ENCODE measurements at regions not wholly inside any gene's neighbourhood (a gene's known extent, or its start where the extent isn't known, plus 50 kb on each side); places are given as distances from the start of the nearest gene placed in this dataset.

DNA sequence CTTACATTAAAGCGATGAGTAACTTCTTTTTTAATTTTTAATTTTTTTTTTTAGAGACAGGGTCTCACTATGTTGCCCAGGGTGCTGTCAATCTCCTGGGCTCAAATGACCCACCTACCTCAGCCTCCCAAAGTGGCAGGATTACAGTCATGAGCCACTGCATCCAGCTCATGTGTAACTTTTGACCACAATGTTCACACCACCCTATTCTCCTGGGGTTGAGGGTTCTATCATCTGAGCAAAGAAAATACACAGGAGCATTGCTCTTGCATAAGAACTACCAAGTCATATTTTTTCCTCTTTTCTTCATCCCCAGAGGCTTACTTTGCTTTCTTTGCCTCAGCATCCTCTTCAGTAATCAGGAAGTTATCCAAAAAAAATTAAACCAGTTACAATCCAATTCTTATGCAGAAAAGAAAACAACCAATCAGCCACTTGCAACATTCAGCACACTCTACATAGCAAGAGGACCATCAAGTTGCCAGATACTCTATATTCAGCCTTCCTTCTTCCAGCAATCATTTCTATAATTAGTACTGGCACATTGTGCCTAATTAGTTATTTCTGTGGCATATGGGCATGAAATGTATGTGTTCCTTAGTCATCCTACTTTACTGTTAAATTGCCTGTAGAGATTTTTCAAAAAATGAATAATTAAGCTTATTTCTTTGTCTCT, 345.6 kb downstream of the AKAIN1 start:
- DNase-seq = no peak

DNA sequence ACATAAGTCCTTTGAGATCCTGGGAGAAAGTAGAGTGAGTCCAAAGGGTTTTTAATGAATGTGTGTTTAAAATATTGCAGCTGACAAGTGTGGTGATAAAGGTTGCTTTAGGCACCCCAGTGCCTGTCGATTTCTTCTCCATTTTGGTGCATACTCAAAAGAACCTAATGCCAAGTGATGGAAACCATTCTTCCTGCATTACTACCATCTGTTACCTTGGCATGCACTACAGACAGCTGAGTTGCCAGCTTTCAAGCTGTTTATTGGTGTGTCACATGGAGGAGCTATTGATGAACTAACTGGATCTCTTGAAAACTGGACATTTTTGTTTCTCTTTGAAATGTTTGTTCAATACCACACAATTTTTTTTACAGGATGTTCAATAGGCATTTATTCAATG, 350.0 kb downstream of the AKAIN1 start:
- DNase-seq = no peak

DNA sequence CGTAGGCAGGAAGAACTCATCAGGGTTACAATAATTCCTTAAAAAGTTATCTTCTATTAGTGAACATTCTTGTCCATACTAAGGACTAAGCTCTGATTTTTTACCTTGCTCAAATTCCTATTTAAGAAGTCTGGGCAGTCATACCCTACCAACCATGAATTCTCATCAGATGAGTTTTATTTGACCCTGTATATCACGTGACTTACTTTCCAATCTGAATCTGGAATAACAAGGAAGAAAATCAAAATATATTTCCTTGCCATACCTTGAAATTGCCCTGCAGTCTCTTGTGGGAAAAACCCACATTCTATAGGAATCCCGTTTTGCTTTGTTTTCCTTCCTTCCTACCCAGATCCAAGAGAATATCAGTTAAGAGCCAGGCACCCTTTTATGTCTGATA, 352.7 kb downstream of the AKAIN1 start:
- no peak for DNase-seq

DNA sequence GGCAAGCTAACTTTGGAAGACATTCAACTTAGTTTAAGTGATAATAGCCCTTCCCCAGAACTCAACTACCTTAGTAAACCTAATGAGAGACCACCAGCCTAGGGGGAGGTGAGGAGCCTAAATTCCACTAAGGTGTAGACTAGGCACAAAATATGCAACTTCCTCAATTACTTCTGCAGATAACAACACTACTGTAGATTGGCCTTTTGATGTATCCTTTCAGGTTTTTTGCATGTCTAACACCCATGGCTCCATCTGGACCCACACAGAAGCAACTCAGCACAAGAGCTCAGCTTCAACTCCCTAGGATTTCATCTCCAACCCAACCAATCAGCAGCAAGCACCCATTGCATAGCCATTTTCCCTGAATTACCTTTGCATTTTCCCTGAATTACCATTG, 353.3 kb downstream of the AKAIN1 start:
- DNase-seq = no peak

DNA sequence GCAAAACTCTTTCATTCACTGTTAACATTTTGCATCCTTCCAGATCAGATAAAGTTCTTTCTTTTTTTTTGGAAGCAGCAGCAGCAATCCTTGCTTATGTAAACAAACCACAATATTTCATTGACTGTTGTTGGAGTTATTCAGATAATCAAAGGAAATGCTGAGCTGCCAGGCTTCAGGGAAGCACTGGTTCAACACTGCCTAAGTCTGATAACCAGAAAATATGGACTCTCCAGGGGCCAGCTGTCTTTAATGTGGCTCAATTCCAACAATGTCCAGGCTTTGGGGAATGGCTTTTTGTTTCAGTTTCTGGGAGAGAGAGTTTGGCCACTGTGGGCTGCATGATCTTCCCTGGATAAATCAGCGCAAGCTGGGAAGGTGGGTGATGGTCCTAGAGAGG, 354.3 kb downstream of the AKAIN1 start:
- no peak for DNase-seq

DNA sequence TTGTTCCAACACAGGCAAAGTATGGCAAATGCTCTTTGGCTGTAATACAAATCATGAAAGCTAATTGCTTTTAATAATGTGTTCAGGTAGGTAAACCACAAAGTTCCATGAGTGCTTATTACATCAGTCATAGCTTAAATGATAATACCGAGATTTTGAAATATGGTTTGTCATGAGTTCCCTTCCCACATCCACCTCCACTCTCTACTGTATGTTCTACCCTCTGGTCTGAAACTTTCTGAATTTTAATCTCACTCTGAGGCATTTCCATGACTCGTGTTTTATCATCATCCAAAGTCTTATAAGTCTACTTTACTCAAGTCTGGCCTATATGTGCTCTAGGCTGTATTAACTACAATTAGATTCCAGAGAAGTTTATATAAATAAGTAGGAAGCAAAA, 354.8 kb downstream of the AKAIN1 start:
- DNase-seq = no peak

DNA sequence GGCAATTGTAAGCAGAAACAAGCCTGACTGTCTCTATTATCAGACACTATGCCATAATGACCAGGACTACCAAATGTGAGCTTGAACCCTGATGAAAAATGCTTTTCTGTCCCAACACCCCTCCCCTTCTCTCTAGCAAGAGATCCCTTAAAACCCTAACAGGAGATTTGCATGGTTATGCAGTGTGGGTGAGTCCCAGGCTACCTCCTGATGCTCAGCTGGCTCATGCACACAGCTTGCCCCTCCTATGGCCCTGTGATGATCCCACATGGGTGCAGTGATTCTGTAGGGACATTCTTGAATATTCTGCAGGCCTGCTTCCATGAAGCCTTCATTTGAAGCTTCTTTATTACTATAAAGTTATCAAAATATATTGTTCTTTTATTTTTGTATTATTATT, 357.4 kb downstream of the AKAIN1 start:
- no peak for DNase-seq

DNA sequence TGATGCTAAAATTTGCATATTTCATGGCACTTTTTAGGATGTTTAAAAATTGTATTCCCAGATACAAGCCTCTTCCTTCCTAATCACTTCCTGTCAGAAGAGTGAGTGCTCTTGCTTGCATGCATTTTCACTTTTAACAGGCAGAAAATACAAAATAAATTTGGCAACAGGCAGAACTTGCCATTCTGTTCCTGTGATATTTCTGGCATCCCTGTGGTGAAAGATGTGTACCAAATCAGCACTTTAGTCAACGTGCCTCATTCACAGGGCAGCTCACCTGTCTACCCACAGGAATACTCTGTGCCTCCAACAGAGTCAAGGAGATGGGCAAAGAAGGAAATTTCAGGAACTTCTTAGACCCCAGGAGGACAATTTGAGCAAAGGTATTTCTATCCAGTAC, 360.9 kb downstream of the AKAIN1 start:
- DNase-seq = no peak

DNA sequence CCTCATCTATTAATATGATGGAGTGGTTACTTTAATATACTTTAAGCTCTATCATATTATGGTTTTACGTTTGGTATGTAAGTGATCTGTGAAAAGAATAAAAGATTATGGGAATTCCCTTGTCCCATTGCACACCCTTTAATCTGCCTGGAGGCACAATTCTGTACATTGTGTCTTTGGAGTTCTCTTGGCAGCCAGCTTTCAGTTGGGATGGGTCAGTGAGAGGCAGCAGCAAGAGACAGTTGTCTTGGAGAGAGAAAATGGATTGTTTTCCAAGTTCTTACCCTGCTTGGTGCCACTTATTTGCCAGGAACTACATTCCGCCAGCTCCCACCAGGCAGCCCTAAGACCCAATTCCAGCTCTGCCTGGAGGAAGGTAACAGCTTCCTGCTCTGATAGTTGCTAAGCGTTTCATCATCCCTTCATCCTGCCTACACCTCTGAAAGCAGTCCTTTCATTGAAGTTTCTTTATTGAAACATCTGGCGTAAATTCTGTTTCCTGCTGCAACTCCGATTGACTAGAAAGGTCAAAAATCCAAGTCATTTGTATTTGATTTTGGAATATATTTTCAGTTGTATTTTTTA, 365.2 kb downstream of the AKAIN1 start:
- DNase-seq = no peak

DNA sequence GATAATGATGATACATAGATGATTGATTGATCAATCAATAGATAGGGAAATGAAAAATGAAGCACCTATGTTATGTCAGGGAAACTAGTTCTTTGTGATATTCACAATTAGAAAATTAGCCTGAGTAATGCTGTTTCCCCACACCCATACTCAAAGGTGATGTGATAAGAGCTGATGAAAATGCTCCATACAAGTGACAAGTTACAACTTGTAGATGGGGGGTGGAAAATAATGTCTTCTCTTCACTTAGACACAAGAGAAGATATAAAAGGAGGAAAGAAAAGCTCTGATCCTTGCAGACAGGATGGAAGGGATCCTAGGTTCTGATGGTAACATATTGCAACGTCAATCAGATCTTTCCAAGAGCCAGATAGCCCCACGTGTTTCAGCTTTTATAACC, 365.9 kb downstream of the AKAIN1 start:
- DNase-seq = no peak

DNA sequence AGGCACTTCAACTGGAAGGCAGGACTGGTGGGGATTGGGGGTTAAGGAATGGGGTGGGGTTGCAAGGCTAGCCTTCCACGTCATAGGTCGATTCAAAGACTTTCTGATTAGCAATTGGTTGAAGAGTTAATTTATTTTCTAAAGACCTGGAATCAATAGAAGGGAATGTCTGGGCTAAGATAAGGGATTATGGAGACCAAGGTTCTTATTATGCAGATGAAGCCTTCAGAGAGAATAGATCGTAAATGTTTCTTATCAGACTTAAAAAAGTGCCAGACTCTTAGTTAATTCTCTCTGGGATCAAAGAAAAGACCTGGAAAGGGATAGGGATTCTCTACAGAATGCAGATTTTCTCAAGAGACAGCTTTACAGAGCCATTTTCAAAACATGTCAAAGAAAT, 368.0 kb upstream of the DLGAP1 start:
- no peak for DNase-seq

DNA sequence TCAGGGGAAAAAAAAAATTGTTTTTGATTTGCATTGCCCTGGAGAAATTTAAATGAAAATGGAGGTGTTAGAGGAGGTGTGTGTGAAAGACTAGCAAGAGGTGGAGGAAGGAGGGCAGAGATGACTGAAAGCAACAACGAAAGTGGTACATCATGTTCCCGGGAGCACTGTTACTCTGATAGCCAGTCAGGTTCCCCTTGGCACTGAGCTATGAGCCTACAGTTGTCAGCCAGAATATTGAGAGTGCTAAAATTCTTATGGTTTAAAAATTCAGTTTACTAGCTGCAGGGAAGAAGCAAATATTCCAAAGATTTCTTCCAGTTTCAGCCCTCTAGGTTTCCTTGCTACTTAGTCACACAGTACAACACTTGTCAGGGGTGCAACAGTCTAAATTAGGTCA, 366.7 kb upstream of the DLGAP1 start:
- no peak for DNase-seq

DNA sequence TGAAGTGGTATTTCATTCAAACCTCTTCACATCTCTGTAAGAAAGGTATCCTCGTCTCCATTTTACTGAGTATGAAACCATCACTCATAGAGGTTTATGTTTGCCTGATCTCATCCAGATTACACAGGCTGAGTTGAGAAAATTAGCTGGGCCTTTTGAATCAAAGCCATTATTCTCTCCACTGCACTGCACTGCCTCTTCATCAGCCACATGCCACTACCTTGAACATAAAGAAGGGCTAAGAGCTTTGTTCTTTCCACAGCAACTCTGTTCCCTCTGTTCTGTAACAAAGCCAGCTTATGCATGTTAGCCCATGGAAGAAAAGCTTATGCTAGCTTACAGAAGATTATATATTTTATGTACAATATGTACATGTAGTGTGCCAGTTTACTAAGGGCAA, 362.6 kb upstream of the DLGAP1 start:
- DNase-seq = no peak

DNA sequence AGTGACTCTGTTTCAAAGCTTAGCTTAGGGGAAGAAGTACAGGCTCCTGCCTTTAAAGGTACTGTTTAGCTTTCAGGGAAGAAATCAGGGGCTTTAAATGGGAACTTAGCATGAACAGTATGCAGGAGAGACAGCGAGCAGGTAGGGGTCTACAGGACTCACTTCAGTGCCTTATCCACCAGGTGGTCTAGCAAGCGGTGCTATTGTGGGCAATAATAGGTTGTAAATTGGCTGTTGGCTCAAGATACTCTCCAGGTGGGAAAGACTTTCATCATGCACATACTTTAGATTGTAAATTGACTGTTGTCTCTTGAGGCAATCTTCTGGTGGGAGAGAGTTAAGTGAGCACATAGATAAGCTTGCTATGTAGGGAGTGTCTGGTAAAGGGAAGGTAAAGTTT, 358.6 kb upstream of the DLGAP1 start:
- DNase-seq = no peak

DNA sequence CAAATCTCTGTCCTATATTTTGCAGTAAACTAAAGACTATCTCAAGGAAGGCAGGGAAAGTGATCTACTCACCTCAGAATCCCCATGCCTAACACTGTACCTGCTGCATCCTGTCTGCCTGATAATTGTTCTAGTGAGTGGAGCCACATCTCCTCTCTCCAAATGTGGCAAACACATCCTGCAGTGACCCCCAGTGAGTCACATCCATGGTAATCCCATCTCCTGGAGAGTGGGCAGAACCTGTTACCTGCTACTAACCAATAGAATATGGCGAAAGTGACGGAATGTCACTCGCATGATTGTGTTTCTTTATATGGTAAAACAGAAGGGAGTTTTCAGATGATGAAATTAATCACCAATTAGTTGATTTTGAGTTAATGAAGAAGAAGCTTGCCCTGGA, 353.8 kb upstream of the DLGAP1 start:
- DNase-seq = no peak

DNA sequence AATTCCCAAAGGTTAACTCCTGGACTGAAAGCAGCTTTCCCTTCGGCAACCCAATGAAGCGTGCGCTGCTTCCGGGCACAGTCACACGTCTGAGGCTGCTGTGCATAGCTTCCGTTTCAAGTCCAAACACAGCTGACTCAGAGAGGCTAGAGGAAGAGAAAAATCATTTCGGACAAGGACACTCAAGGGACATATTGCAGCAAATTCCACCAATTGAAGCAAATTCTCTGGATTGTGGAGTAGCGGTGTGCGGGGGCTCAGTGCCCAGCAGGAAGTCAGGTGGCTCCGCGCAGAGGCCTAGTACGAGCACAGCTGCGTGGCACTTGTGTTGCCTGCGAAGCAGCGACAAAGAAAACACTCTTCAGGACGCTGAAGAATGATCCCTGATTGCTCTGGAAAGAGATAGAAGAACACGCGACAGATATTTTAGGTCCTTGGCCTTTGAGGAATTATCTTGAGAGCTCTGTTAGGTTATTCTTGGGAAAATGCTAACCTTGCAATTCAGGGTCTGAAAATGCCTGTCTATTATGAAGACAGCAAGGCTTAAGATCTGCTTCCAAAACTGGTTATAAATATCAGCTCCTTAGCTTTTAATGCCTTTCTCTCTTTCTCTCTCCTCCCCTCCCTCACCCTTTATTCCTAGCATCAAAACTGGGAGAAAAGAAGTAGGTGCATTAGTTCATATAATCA, 352.6 kb upstream of the DLGAP1 start:
- DNase-seq = peak; percentile 31

DNA sequence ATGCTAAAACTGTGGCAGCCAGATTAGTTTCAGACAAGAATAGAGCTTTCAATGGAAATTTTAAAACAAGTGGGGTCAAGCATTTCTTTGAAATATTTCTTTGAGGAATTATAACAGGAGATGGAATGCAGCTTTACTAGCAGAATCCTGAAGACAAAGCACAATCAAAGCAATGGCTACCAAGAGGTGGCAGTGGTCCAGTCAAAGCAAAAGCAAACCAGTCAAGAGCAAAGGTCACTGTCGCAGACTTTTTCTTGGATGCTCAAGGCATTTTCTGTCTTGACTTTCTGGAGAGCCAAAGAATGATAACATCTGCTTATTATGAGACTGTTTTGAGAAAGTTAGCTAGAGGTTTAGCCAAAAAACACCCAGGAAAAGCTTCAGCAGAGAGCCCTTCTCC, 351.2 kb upstream of the DLGAP1 start:
- no peak for DNase-seq

DNA sequence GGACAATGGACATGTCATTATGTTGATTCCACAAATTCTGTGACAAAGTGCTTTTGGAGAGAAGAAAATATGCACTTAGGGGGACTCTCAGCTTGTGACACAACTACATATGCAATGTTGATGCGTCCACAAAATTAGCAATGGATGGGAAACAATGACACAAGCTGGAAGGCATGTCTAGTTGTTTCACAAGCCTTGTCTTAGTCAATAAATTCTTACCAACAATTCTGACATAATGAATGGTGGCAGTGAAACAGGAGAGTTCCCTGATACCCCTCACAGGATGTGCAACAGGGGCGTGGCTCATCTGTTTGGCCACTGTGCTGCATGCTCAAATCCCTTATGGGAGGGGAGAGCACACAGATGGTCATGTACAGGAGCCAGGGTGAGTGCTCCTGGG, 347.2 kb upstream of the DLGAP1 start:
- no peak for DNase-seq

DNA sequence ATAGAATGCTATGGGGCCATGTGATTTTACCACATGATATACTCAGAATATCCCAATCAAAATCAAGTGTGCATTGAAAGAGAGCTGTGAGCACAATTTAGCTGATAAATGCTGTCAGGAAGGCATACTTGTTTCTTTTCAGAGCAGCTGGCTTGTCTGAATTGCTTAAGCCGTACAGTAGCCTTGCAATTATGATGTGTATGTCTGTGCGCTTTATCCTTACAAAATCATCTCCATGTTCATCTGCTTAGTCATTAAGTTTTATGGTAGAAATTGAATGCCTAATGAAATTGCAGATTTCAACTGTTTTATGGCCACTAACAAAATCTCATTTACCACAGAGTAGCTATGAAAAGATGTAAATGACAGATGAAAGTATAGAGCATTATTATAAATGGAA, 346.0 kb upstream of the DLGAP1 start:
- no peak for DNase-seq

DNA sequence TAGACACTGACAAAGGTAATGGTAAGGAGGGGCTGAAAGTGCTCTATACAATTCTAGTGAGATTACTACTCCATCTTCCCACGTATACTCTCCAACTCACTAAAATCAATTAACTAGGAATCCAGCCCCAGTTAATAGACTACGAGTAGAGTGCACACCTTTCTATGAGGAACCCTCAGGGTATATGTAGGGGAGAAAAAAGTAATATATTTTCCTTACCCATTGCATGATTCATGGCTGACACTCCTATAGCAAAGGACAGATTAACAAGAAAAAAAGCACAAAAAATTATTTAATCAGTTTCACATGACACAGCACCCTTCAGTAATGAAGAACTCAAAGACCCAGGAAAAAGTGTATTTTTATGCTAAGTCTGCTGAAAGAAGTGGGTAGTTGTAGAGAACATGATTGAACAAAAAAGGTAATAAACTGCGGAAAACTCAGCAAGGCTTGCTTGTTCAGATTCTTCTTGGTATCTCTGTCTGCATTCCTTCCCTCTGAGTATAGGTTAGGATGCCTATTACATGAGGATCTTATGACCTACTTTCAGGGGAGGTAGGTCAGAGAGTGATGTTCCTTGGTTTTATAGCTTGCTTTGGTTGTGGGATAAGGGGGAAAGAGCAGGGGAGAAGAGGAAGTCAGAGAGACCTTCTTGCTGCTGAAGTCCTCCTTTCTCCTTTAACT, 342.0 kb upstream of the DLGAP1 start:
- no peak for DNase-seq

DNA sequence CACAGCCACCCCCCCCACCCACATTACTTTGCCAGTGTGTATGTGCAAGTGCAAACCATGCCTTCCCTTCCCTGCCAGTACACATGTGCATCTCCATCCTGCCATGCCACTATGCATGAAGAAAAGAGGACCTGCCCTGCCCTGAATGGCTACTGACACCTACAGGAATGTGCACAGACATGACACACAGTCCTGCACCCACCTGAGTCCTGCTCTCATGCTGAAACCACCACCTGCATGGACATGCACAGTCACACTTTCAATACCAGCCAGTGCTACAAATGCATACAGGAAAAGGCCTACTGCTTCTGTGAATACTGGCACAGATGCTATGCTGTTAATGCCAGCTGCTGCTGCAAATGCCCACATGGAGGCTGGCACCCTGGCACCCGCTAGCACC, 334.4 kb upstream of the DLGAP1 start:
- no peak for DNase-seq

DNA sequence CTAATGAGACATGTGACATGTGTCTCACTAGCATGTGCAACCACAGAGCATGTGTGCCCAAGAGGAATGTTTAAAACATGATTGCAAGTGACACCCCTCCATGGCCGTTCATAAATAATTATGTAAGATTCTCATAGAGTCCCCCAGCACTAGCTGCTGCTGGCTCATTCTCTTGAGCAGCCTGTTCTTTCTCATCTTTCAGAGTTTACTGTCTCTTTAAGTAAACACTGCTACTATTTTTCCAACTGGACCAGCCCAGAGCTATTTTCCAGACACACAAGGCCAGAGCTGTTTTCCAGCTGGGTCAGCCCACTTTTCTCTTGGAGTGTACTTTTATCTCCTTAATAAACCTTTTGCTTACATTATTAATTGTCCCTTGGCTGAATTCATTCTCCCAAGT, 326.8 kb upstream of the DLGAP1 start:
- DNase-seq = no peak

DNA sequence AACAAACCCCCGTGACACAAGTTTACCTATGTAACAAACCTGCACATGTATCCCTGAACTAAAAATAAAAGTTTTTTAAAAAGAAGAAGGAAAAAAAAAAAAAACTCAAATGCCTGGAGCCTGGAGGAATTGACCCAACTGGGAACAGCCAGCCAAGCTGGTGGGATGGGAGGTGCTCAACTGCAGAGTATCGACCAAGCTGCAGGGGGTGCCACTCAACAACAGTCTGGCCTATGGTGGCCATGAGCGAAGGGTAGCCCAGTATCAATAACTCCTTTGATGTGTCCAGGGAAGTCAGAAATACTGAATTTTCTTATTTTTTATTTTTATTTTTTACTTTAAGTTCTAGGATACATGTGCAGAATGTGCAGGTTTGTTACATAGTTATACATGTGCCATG, 310.3 kb upstream of the DLGAP1 start:
- no peak for DNase-seq

DNA sequence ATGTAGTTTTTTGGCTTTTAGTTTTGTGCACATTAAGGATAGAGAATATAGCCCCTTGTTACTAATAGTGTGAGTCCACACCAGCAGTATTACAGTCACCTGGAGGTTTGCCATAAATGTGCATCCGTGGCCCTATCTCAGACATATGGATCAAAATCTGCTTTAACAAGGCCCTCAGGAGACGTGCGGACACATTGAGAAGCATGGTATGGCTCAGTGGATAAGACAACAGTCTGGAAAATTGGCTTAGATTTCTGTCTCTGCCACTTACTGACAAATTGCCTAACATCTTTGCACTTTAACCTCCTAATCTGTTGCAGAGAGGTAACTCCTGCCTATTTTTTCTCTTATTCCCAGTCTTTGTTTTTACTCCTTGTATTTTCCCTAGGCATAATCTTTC, 307.2 kb upstream of the DLGAP1 start:
- DNase-seq = no peak

Data from right hindlimb (tissue), 1 donor.